Fibroblast of skin of right quadriceps (primary cell): ENCODE measurements at regions not wholly inside any gene's neighbourhood (a gene's known extent, or its start where the extent isn't known, plus 50 kb on each side); places are given as distances from the start of the nearest gene placed in this dataset.
A peak's percentile ranks its signal among the peaks of the same experiment; 100 is the strongest.

Experiments used
- DNase-seq: peaks from one replicate; pipeline ENCODE4 v3.0.0-alpha.2; 2013

GRCh38 chr15:69577397-69577796 lies 124.8 kb downstream of the RPLP1 start:
- DNase-seq: no peak

GRCh38 chr15:69578252-69578651 lies 125.6 kb downstream of the RPLP1 start:
- DNase-seq: no peak

- no peak for DNase-seq
These were observed 126.4 kb downstream of the RPLP1 start for GRCh38 chr15:69578787-69579583.

GRCh38 chr15:69579950-69580618 lies 127.5 kb downstream of the RPLP1 start:
- DNase-seq: no peak

- no peak for DNase-seq
These were observed 131.0 kb downstream of the RPLP1 start for GRCh38 chr15:69583626-69584025.

- no peak for DNase-seq
These were observed 133.3 kb downstream of the RPLP1 start for GRCh38 chr15:69585937-69586336.

GRCh38 chr15:69586721-69587120 lies 134.1 kb downstream of the RPLP1 start:
- no peak for DNase-seq

- DNase-seq: no peak
These were observed 135.3 kb downstream of the RPLP1 start for GRCh38 chr15:69587723-69588426.

GRCh38 chr15:69590201-69590710 lies 137.6 kb downstream of the RPLP1 start:
- no peak for DNase-seq

GRCh38 chr15:69590932-69591524 lies 138.4 kb downstream of the RPLP1 start:
- no peak for DNase-seq

GRCh38 chr15:69591905-69592508 lies 139.4 kb downstream of the RPLP1 start:
- DNase-seq: no peak

- no peak for DNase-seq
These were observed 140.3 kb downstream of the RPLP1 start for GRCh38 chr15:69592954-69593353.

- DNase-seq: no peak
These were observed 140.9 kb downstream of the RPLP1 start for GRCh38 chr15:69593488-69593887.

- peak; percentile 48 for DNase-seq
These were observed 141.7 kb downstream of the RPLP1 start for GRCh38 chr15:69593981-69594966.

- no peak for DNase-seq
These were observed 142.6 kb downstream of the RPLP1 start for GRCh38 chr15:69595009-69595791.

GRCh38 chr15:69597061-69597592 lies 144.5 kb downstream of the RPLP1 start:
- DNase-seq: no peak

GRCh38 chr15:69599271-69599670 lies 146.7 kb downstream of the RPLP1 start:
- no peak for DNase-seq

GRCh38 chr15:69600556-69601085 lies 148.0 kb downstream of the RPLP1 start:
- no peak for DNase-seq

GRCh38 chr15:69601711-69602504 lies 149.3 kb downstream of the RPLP1 start:
- DNase-seq: no peak
